Neural progenitor cell (in vitro differentiated cells): ENCODE measurements at regions not wholly inside any gene's neighbourhood (a gene's known extent, or its start where the extent isn't known, plus 50 kb on each side); places are given as distances from the start of the nearest gene placed in this dataset.

ENCODE experiments used
- EZH2 ChIP-seq: fragments of 200-600 bp; sonication (generic); IDR thresholded peaks from 2 replicates; pipeline ENCODE4 v1.6.1; 2017; ENCODE audit warnings: antibody characterized with exemption, mild to moderate bottlenecking, moderate library complexity
- EZH2phosphoT487 ChIP-seq: fragments of 200-600 bp; sonication (generic); IDR thresholded peaks from 2 replicates; pipeline ENCODE4 v1.6.1; 2017; ENCODE audit warnings: antibody characterized with exemption
- TF ChIP-seq, protein P1 (sequence below): fragments of 200-600 bp; sonication (generic); IDR thresholded peaks from 2 replicates; pipeline ENCODE4 v1.5.1; 2017; ENCODE audit warnings: antibody characterized with exemption, mild to moderate bottlenecking

DNA sequence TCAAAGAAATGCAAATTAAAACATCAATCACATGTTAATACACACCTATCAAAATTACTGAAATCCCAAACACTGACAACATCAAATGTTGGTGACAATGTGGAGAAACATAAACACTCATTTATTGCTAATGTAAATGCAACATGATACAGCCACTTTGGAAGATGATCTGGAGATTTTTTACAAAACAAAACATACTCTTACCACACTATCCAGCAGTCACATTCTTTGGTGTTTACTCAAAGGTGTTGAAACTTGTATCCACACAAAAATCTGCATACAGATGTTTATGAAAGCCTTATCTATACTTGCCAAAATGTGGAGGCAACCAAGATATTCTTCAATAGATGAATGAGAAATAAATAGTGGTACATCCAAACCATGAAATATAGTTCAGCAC, 1219.5 kb upstream of the PCDH20 start:
- TF ChIP-seq, protein P1, sequence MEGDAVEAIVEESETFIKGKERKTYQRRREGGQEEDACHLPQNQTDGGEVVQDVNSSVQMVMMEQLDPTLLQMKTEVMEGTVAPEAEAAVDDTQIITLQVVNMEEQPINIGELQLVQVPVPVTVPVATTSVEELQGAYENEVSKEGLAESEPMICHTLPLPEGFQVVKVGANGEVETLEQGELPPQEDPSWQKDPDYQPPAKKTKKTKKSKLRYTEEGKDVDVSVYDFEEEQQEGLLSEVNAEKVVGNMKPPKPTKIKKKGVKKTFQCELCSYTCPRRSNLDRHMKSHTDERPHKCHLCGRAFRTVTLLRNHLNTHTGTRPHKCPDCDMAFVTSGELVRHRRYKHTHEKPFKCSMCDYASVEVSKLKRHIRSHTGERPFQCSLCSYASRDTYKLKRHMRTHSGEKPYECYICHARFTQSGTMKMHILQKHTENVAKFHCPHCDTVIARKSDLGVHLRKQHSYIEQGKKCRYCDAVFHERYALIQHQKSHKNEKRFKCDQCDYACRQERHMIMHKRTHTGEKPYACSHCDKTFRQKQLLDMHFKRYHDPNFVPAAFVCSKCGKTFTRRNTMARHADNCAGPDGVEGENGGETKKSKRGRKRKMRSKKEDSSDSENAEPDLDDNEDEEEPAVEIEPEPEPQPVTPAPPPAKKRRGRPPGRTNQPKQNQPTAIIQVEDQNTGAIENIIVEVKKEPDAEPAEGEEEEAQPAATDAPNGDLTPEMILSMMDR: no peak
- TF ChIP-seq EZH2 (no peak), EZH2phosphoT487 (no peak)
